Prostate gland (tissue), 2 donors: ENCODE measurements at regions not wholly inside any gene's neighbourhood (a gene's known extent, or its start where the extent isn't known, plus 50 kb on each side); places are given as distances from the start of the nearest gene placed in this dataset.

Source experiments
- CTCF ChIP-seq, 4 experiments: fragments of 200-600 bp in 2 of 4; fragments of 450-650 bp in 2 of 4; sonication (generic) in 2 of 4; IDR thresholded peaks; 1 replicate in 3 of 4; 2 replicates in 1 of 4; pipeline ENCODE4 v1.5.1; 2016 to 2019; ENCODE audit warnings: antibody characterized with exemption in 4 of 4, mild to moderate bottlenecking in 2 of 4, moderate library complexity in 2 of 4
- POLR2A ChIP-seq: fragments of 450-650 bp; IDR thresholded peaks from one replicate; pipeline ENCODE4 v1.6.1; 2016; ENCODE audit warnings: antibody characterized with exemption, mild to moderate bottlenecking
- POLR2AphosphoS5 ChIP-seq: sonication (generic); formaldehyde crosslinking; IDR thresholded peaks from one replicate; pipeline ENCODE4 v1.6.1; 2017; ENCODE audit warnings: antibody characterized with exemption

- TF ChIP-seq CTCF (IDR thresholded peaks at IDR 0.05): no peak
- no peak for TF ChIP-seq POLR2A
- TF ChIP-seq POLR2AphosphoS5: no peak
Observed at GRCh38 chr2:230594286-230594840, 118.3 kb upstream of the CAB39 start.
